GM13976 (cell line): ENCODE measurements at regions not wholly inside any gene's neighbourhood (a gene's known extent, or its start where the extent isn't known, plus 50 kb on each side); places are given as distances from the start of the nearest gene placed in this dataset.

ENCODE experiments used
- DNase-seq: peaks from one replicate; pipeline ENCODE4 v3.0.0; 2012; ENCODE audit warnings: low spot score
- CTCF ChIP-seq: IDR thresholded peaks from 2 replicates; pipeline ENCODE4 v1.5.1; 2012; ENCODE audit warnings: borderline replicate concordance, mild to moderate bottlenecking; ENCODE audit not compliant: insufficient read depth; ENCODE audit errors: extremely low read depth, missing control alignments, control extremely low read depth
- in situ Hi-C: fragments of 300-500 bp; cut with MboI; formaldehyde crosslinking; loops from one replicate; pipeline ENCODE4 v1.12.0; 2022; ENCODE audit warnings: low sequenced_read_pairs, mixed read lengths, inconsistent platforms; ENCODE audit not compliant: unreplicated experiment

- DNase-seq, result no peak
- in situ Hi-C loops, result no loop called here
- no peak for TF ChIP-seq CTCF
These were observed 218.9 kb downstream of the DIRAS2 start for GRCh38 chr9:90423661-90424193.

GRCh38 chr9:90428517-90428916 is 214.1 kb downstream of the DIRAS2 start:
- in situ Hi-C loops, result no loop called here
- TF ChIP-seq CTCF, result no peak
- DNase-seq, result no peak

GRCh38 chr9:90432951-90433350 is 209.7 kb downstream of the DIRAS2 start:
- TF ChIP-seq CTCF, result no peak
- in situ Hi-C loops, result no loop called here
- no peak for DNase-seq

GRCh38 chr9:90433398-90433941 is 209.2 kb downstream of the DIRAS2 start:
- TF ChIP-seq CTCF, result no peak
- in situ Hi-C loops, result no loop called here
- no peak for DNase-seq

GRCh38 chr9:90441814-90442213 is 200.8 kb downstream of the DIRAS2 start:
- in situ Hi-C loops, result no loop called here
- no peak for DNase-seq
- no peak for TF ChIP-seq CTCF

GRCh38 chr9:90442723-90443122 is 199.9 kb downstream of the DIRAS2 start:
- in situ Hi-C loops, result no loop called here
- DNase-seq, result no peak
- no peak for TF ChIP-seq CTCF
